A549 (cell line): ENCODE measurements at regions not wholly inside any gene's neighbourhood (a gene's known extent, or its start where the extent isn't known, plus 50 kb on each side); places are given as distances from the start of the nearest gene placed in this dataset.
A peak's percentile ranks its signal among the peaks of the same experiment; 100 is the strongest.

ENCODE experiments used
- ATAC-seq, 2 experiments: fragments of 200-7000 bp in 1 of 2; fragments of >200 bp in 1 of 2; cut with Nextera tagmentation in 1 of 2; cut with Tn5 transposase in 1 of 2; 3 replicates each; pipeline versions ENCODE4 v1.8.0 to v1.9.1; 2018 to 2020; ENCODE audit warnings: mild to moderate bottlenecking in 1 of 2, moderate library complexity in 1 of 2
- CTCF ChIA-PET: fragments of 300-600 bp; sonication (Branson Sonifier 250); formaldehyde crosslinking; extraction: SDS; loops from one replicate; lab custom pipeline; 2021; ENCODE audit warnings: antibody characterized with exemption, inconsistent platforms; lab: Yijun Ruan, JAX
- POLR2A ChIA-PET: fragments of 350-600 bp; formaldehyde crosslinking; extraction: SDS; loops from one replicate; lab custom pipeline; 2021; ENCODE audit warnings: antibody characterized with exemption, inconsistent platforms; lab: Yijun Ruan, JAX
- DNase-seq, 2 experiments: peaks; one replicate each; pipeline versions ENCODE4 v3.0.0 to v3.0.0-alpha.2; 2011 to 2016; ENCODE audit warnings: low read depth in 1 of 2, low spot score in 1 of 2
- FAIRE-seq: peaks from 2 replicates; lab custom pipeline; 2011; peaks lifted over from hg19 to GRCh38; lab: Jason Lieb, UNC
- H3K27ac ChIP-seq, 2 experiments: fragments of >200 bp; sonication (Bioruptor Twin); formaldehyde crosslinking; 3 replicates each; pipeline ENCODE4 v1.5.1; 2016 to 2017
- H3K4me1 ChIP-seq: fragments of >200 bp; sonication (Bioruptor Twin); formaldehyde crosslinking; 3 replicates; pipeline ENCODE4 v1.6.1; 2016
- H3K4me2 ChIP-seq: fragments of >200 bp; sonication (Bioruptor Twin); formaldehyde crosslinking; 3 replicates; pipeline ENCODE4 v1.6.1; 2016
- H3K4me3 ChIP-seq: fragments of >200 bp; sonication (Bioruptor Twin); formaldehyde crosslinking; 3 replicates; pipeline ENCODE4 v1.5.1; 2016
- H3K9me3 ChIP-seq: fragments of >200 bp; sonication (Bioruptor Twin); formaldehyde crosslinking; 3 replicates; pipeline ENCODE4 v1.6.1; 2016
- CBX8 ChIP-seq: fragments of 200-600 bp; sonication (generic); IDR thresholded peaks from 2 replicates; pipeline ENCODE4 v1.6.1; 2016
- FOXS1 ChIP-seq: fragments of 250-450 bp; sonication (Bioruptor Pico); IDR thresholded peaks from 2 replicates; pipeline ENCODE4 v1.5.0; 2020; ENCODE audit warnings: mild to moderate bottlenecking, moderate library complexity
- GATA3 ChIP-seq: IDR thresholded peaks from 2 replicates; pipeline ENCODE4 v1.6.1; 2012; ENCODE audit warnings: borderline replicate concordance
- HOXB5 ChIP-seq: fragments of 250-450 bp; sonication (Bioruptor Pico); IDR thresholded peaks from 2 replicates; pipeline ENCODE4 v1.5.0; 2020; ENCODE audit warnings: mild to moderate bottlenecking, moderate library complexity
- JUN ChIP-seq, 2 experiments: fragments of >200 bp; sonication (Bioruptor Twin); formaldehyde crosslinking; IDR thresholded peaks; 2 replicates in 1 of 2; 3 replicates in 1 of 2; pipeline ENCODE4 v1.6.1; 2016 to 2017
- RAD21 ChIP-seq, 2 experiments: fragments of >200 bp in 1 of 2; sonication (Bioruptor Twin) in 1 of 2; formaldehyde crosslinking in 1 of 2; IDR thresholded peaks in 1 of 2; conservative IDR thresholded peaks in 1 of 2; 2 replicates in 1 of 2; 3 replicates in 1 of 2; pipeline ENCODE4 v1.6.1; 2012 to 2018; ENCODE audit warnings: inconsistent platforms in 1 of 2
- RCOR1 ChIP-seq: fragments of 150-350 bp; IDR thresholded peaks from 2 replicates; pipeline ENCODE4 v1.6.1; 2014; ENCODE audit warnings: antibody characterized with exemption, low read length, low read depth
- RNF2 ChIP-seq: fragments of 200-600 bp; sonication (generic); IDR thresholded peaks from 2 replicates; pipeline ENCODE4 v1.6.1; 2016; ENCODE audit warnings: low read depth, mild to moderate bottlenecking, antibody characterized with exemption, moderate library complexity, borderline replicate concordance
- SMC3 ChIP-seq: fragments of >200 bp; sonication (Bioruptor Twin); formaldehyde crosslinking; IDR thresholded peaks from 3 replicates; pipeline ENCODE4 v1.6.1; 2018; ENCODE audit warnings: inconsistent platforms
- whole genome bisulfite sequencing: methylation state at CpG from one replicate; pipeline ENCODE4 v1.1.6; 2017; ENCODE audit errors: missing lambda C conversion rate; 5-methylcytosine and 5-hydroxymethylcytosine counted together
- TF ChIP-seq, protein P1 (sequence below): fragments of >200 bp; sonication (Bioruptor Twin); formaldehyde crosslinking; IDR thresholded peaks from 3 replicates; pipeline ENCODE4 v1.5.1; 2016
- TF ChIP-seq, protein P2 (sequence below): IDR thresholded peaks from 2 replicates; pipeline ENCODE4 v1.6.1; 2012
- TF ChIP-seq, protein P3 (sequence below): fragments of >200 bp; sonication (Bioruptor Twin); formaldehyde crosslinking; IDR thresholded peaks from 2 replicates; pipeline ENCODE4 v1.6.1; 2016
- TF ChIP-seq, protein P4 (sequence below): fragments of 200-600 bp; sonication (generic); IDR thresholded peaks from 2 replicates; pipeline ENCODE4 v1.6.1; 2016; ENCODE audit warnings: antibody characterized with exemption, mild to moderate bottlenecking, moderate library complexity

DNA sequence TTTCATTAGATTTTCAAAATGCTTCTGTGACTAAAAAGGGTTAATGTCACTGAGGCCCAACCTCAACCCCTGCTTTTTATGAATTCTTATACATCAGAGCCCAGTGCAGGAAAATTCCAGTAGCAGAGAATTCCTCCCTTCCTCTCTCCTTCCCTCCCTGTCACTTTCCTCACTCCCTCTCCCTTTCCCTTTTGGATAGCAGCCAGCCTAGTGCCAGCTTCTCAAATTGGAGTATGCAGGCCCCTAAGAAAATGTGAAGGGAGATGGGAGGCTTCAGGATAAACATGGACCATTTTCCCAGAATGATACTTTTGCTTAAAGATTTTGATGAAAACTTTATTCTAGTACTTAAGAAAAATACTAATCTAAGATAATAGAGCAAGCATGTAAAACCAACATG is 507.4 kb downstream of the KDM4C start:
- no peak for ATAC-seq
- ChIA-PET POLR2A (no interaction called here), CTCF (no interaction called here)
- no peaks in the 10 kb centered on the region for H3K9me3 ChIP-seq
- H3K27ac ChIP-seq: no peak overlapping the region
- no peak overlapping the region for H3K4me2 ChIP-seq
- TF ChIP-seq JUN (IDR thresholded peaks at IDR 0.05): no peak
- FAIRE-seq: no peak
- no peak overlapping the region for H3K4me3 ChIP-seq
- DNase-seq: no peak
- no peaks in the 10 kb centered on the region for H3K4me1 ChIP-seq

DNA sequence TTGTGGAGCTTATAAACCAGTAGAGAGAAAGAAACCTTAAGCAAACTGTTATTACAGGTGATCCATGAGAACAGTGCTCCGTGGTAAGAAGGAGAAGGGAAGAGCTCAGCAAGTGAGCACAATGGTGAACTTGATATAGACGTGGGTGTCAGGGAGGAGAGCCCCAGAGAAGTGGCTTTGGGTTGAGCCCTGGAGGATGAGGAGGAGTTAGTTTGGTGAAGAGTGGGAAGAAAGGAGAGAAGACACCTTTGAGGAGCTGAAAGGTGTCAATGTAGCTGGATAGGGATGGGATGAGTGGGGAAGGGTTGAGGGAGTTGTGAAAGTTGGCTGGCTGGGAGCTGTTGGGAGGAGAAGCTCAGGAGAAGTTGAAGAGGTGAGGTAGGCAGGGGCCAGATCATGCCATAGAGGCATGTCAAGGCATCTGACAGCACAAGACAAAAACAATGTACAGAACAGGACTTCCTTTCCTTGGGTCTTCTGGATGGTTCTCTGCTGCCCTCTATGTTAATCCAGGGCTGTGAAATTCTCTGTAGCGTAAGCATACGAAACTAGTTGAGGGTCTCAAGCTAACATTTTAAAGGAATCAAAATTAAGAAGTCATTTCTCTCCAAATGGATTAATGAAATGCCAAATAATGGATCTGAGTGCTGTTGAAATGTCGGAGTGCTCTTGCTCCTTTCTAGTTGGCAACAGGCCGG is 501.9 kb downstream of the KDM4C start:
- H3K4me3 ChIP-seq: no peak overlapping the region
- FAIRE-seq (no peak), DNase-seq (peak in 1 of 2 experiments; percentile 3), ATAC-seq (peak in 1 of 2 experiments; percentile 58; a peak in 2 of 6 replicates)
- H3K4me2 ChIP-seq: no peak overlapping the region
- WGBS: 37% methylated on average over 6 of the region's 6 CpGs
- POLR2A ChIA-PET: no interaction called here
- CTCF ChIA-PET: interaction anchor here (1.3 kb wide), 1 partner anchor 19 kb away, joined by 4 read pairs; no protein-coding TSS in a partner anchor
- TF ChIP-seq CBX8 (no peak), RAD21 (conservative IDR thresholded peaks at IDR 0.05 in 1 of 2, IDR thresholded peaks at IDR 0.05 in 1 of 2) (peak in 1 of 2 experiments; percentile 51; a peak in 2 of 5 replicates), SMC3 (0 out of 3 replicates have a peak, but pooled peaks have one; percentile 14)
- TF ChIP-seq, protein P1, sequence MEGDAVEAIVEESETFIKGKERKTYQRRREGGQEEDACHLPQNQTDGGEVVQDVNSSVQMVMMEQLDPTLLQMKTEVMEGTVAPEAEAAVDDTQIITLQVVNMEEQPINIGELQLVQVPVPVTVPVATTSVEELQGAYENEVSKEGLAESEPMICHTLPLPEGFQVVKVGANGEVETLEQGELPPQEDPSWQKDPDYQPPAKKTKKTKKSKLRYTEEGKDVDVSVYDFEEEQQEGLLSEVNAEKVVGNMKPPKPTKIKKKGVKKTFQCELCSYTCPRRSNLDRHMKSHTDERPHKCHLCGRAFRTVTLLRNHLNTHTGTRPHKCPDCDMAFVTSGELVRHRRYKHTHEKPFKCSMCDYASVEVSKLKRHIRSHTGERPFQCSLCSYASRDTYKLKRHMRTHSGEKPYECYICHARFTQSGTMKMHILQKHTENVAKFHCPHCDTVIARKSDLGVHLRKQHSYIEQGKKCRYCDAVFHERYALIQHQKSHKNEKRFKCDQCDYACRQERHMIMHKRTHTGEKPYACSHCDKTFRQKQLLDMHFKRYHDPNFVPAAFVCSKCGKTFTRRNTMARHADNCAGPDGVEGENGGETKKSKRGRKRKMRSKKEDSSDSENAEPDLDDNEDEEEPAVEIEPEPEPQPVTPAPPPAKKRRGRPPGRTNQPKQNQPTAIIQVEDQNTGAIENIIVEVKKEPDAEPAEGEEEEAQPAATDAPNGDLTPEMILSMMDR: 0 out of 3 replicates have a peak, but pooled peaks have one; percentile 19
- H3K4me1 ChIP-seq: no peaks in the 10 kb centered on the region
- H3K27ac ChIP-seq: no peak overlapping the region
- H3K9me3 ChIP-seq: no peaks in the 10 kb centered on the region

DNA sequence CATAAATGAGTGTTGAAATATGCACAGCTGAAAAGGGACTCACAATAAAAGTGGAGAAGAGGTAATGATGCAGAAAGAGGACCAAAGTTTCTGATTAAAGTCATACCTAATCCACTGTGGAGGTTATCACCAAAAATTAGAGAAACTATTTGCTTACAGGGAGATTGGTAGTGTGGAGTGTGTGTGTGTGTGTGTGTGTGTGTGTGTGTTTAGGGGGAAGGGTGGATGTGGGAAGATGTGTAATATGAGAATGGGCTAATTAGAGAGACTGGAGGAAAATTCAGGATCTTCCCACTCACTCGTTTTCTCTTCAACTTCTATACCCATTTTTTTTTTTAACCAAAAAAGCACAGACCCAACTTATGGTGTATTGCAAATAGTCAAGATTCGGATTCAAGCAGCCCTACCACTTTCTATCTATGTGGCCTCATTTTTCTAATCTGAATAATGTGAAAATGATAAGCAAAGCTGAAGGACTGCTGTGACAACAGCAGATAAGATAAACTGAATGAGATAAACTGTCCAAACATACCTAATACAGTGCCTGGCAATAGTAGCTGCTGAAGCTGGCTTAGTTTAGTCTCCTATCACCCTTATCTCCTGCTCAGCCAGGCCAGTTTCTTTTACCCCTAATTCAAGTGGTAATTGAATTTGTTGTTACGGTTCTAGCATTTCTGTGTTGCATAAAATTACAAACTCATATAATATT is 501.1 kb downstream of the KDM4C start:
- DNase-seq: no peak
- H3K9me3 ChIP-seq: no peaks in the 10 kb centered on the region
- no peak for ATAC-seq
- H3K4me1 ChIP-seq: no peaks in the 10 kb centered on the region
- POLR2A ChIA-PET: no interaction called here
- no peak overlapping the region for H3K27ac ChIP-seq
- H3K4me2 ChIP-seq: no peak overlapping the region
- CTCF ChIA-PET: interaction anchor here (1.0 to 1.4 kb wide), 3 partner anchors 18 to 25 kb away, joined by 3 to 4 read pairs (median 3); no protein-coding TSS in a partner anchor
- FAIRE-seq: no peak
- 25% methylated on average over 3 of the region's 3 CpGs for WGBS
- TF ChIP-seq RNF2: no peak
- TF ChIP-seq, protein P2, sequence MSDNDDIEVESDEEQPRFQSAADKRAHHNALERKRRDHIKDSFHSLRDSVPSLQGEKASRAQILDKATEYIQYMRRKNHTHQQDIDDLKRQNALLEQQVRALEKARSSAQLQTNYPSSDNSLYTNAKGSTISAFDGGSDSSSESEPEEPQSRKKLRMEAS: no peak
- no peak for TF ChIP-seq HOXB5 (CRISPR knock-in tag)
- TF ChIP-seq, protein P3, sequence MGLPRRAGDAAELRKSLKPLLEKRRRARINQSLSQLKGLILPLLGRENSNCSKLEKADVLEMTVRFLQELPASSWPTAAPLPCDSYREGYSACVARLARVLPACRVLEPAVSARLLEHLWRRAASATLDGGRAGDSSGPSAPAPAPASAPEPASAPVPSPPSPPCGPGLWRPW: no peak
- TF ChIP-seq FOXS1 (CRISPR knock-in tag): no peak
- no peak for TF ChIP-seq GATA3
- TF ChIP-seq, protein P4, sequence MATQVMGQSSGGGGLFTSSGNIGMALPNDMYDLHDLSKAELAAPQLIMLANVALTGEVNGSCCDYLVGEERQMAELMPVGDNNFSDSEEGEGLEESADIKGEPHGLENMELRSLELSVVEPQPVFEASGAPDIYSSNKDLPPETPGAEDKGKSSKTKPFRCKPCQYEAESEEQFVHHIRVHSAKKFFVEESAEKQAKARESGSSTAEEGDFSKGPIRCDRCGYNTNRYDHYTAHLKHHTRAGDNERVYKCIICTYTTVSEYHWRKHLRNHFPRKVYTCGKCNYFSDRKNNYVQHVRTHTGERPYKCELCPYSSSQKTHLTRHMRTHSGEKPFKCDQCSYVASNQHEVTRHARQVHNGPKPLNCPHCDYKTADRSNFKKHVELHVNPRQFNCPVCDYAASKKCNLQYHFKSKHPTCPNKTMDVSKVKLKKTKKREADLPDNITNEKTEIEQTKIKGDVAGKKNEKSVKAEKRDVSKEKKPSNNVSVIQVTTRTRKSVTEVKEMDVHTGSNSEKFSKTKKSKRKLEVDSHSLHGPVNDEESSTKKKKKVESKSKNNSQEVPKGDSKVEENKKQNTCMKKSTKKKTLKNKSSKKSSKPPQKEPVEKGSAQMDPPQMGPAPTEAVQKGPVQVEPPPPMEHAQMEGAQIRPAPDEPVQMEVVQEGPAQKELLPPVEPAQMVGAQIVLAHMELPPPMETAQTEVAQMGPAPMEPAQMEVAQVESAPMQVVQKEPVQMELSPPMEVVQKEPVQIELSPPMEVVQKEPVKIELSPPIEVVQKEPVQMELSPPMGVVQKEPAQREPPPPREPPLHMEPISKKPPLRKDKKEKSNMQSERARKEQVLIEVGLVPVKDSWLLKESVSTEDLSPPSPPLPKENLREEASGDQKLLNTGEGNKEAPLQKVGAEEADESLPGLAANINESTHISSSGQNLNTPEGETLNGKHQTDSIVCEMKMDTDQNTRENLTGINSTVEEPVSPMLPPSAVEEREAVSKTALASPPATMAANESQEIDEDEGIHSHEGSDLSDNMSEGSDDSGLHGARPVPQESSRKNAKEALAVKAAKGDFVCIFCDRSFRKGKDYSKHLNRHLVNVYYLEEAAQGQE: no peak
- TF ChIP-seq RCOR1: no peak
- TF ChIP-seq, all 56 proteins: peak for 0
- H3K4me3 ChIP-seq: no peak overlapping the region
